DMS114 treated with DMSO at 0.1 percent for 48 hours (cell line): ENCODE measurements at regions not wholly inside any gene's neighbourhood (a gene's known extent, or its start where the extent isn't known, plus 50 kb on each side); places are given as distances from the start of the nearest gene placed in this dataset.
"Not testable (repeated sequence)": the region's sequence is repeated elsewhere in the genome, so short reads cannot be mapped to it uniquely, and the experiment has no call there.

Experiments
- DNase-seq: peaks from one replicate; lab custom pipeline; 2025; ENCODE audit not compliant: unreplicated experiment; lab: John Stamatoyannopoulos, UW

DNA sequence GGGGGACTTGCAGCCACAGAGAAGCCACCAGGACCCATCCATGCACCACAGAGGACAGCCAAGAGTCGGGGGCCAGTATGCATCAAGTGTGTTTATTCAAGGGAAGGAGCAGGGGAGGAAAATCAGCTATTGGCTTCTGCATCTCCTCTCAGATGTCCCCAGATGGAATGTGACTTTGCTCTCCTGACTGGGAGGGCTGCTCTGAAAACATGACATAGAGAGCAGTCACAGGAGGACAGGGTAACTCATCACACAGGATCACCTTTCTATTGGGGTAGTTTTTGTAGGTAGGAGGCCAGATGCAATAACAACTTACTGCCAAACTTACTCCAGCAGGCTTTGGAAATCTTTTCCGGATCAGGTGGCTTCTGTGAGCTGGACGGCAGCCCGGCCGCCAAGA lies 121.0 kb upstream of the OPCML start:
- DNase-seq: no peak

DNA sequence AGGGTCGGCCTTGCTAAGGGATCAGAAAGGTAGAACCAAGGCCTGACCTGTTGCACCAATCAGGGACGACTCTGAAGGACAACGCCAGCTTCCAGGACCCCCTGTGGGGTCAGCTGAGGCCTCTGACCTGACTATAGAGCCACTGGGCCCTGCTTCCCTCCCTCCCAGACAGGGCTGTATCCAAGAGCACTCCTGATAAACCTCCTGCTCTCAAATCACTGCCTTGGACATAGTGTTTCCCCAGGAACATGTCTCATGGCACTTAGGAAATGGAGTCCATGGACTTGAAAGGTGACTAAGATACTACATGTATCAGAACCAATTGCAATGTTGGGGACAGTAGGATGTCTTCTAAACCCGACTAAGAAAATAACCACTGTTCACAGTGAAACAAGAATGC lies 117.8 kb upstream of the OPCML start:
- DNase-seq: no peak

DNA sequence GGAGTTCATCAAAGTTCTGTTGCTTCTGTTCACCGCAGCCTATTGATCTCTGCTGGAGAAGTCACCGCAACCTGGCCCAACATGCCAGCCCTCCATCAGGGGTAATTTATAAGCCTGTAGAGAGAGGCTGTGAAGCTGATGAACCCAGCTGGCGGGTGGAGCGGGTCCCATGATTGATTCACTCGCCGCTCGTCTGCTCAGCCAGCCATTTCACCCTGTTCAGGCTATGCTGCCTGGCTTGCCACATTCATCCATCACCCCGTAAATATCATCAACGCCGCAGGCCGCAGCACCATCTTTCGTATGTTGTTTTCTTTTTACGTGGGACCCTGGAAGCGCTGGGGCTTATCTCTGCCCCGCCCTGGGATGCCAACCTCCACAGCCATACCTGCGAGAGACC lies 116.7 kb upstream of the OPCML start:
- no peak for DNase-seq

DNA sequence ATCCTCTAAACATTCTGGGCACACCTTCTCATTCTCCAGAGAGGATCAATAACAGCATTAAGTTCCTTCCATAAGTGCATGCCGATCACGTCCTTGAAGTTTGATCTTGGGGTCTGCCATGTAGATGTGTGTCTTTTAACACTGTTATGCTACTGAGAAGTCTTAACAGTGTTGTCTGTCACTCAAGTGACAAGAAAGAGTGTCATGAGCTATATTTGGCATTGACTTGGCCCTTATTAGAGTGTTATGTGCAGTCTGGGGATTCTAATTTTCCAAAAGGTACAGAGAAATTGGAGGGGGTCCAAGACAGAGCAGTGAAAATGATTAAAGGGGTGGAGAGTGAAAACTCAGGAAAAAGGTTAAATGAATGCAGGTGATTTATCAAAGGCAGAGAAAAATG lies 107.1 kb upstream of the OPCML start:
- DNase-seq: no peak

DNA sequence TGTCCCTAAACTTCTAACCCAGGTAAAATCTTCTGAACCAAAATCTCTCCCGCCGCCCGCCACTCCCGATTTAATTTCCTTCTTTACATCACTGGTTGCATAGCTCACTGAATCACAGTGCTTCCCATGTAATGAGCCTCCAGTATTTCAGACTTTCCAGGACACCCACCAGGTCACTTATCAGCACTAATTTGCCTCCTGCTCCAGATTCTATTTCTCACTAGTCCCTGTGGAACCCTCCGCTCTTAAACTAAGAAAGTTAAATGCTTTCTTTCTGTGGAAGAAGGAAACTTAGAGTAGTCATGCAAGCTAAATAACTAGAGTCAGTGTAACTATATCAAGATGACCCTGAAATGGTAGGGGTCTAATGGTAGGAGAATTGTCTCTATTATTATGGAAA lies 106.6 kb upstream of the OPCML start:
- DNase-seq: no peak

DNA sequence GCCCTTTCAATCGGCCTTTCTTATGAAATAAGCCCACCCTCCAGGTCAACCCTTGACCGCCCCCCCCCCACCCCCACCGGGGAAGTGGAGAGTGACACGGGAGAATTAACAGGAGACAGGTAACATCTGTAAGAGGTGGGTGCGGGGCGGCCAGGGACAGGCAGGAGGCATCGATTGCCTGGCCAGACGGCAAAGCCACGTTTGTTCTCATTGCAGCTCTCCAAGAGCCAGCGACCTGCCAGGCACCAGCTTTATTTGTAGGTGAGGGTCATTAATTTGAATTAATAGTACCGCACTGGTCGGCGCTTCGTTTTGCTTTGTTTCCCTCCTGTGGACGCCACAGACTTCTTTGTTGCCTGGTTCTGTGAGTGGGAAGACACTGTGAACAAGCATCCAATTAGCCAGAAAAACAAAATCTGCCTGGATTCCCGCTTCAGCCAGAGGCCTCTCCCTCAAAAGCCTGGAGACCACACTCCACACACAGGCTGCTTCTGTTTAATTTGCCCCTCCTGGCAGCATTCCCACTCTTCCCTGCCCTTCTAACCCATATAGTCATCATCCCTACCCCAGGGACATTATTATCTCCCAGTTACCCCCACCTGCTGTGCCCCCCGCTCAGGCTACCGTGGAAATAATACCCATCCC lies 104.5 kb upstream of the OPCML start:
- no peak for DNase-seq

DNA sequence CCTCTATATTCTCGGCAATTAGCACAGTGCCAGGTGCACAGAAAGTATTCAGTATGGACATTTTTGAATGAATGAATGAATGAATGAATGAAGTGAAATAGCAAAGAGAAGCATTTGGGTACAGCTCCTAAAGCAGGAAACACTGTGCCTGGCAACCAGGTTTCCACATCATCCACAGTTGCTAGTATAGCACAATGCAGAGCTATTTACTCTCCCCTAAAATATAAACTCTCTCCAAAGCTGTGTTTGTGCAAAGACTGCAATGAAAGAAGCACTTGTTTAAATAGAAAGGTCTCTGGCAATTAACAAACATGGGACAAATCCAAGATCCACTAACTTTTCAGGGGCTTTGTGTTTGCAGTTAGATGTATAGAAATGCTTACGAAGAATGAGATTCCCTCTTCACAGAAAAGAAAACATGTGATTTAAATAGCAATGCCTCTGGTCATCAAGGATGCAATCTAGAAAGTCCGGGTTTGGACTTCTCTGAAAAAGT lies 103.0 kb upstream of the OPCML start:
- no peak for DNase-seq

DNA sequence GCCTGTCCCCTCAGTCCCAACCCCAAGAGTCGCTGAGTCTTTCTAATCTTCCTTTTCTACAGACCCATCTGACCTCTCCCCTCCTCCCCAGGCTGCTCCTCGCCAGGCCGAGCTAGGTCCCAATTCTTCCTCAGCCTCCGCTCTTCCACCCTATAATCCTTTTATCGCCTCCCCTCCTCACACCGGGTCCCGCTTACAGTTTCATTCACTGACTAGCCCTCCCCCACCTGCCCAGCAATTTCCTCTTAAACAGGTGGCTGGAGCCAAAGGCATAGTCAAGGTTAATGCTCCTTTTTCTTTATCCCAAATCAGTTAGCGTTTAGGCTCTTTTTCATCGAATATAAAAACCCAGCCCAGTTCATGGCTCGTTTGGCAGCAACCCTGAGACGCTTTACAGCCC lies 96.1 kb upstream of the OPCML start:
- DNase-seq: not testable (repeated sequence)

DNA sequence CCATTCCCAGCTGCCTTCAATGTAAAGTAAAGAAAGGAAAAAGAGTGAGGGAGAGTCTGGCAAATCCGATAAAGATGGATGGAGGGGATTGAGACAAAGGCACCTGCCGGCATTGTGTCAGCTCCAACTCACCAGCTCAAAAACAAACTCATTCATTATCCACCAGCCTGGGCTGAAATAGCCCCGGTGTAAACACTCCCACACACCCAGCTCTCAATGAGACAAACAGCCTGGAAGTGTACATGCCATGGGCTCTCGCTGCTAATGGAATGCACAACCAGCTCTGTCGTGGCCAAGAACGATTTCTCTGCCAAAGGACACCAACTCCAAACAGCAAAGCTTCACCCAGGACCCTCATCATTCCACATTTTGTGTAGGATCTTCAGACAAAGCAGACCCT lies 89.3 kb upstream of the OPCML start:
- DNase-seq: no peak

DNA sequence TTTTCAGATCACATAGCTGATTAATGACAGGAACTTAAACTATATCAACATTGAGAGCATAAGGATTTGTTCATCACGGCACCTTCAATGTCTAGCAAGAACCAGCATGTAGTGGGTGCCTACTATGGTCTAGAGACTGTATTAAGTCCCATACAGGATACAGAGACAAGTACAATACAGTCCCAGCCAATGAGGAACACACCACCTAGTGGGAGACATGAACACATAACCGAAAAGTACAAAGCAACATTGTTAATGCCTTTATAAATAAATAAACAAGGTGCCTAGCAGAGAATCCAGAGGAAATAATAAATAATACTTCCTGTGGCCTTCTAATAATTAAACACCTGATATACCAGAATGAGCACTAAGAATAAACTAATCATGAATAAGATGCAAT lies 87.7 kb upstream of the OPCML start:
- peak; percentile 4 for DNase-seq

DNA sequence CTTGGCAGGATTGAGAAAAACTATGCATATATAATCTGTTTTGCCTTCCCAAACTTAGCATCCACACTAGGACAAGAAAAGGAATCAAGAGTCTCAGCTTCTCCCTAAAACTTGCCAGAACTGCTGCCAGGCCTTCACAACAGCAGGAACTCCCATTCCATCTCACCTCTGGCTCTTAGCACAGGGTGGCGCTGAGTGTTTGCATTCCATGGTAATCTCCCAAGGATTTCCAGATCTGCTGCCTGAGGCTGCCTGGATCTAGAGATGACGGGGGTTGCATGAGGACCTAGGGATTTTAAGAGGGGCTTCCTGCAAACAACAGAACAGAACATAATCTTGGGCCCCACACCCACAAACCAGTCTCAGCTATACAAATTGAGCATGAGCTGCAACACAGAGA lies 87.1 kb upstream of the OPCML start:
- no peak for DNase-seq

DNA sequence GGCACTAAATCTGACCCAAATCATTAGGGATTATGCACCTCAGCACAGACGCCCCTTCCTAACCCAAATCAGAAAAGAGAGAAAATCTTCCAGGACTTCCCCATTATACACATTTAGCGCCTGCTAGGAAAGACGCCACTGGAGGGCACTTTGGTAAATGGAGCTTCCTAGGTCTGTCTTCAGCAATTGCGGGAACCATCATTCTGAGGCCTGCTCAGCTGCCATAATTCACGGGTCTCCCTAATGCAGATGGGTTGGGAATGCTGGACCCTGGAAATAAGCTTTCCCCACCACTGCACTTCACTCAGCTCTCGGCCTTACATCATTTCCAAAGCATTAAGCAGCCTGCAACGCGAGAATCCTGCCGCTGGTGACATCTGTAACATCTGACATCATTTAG lies 86.2 kb upstream of the OPCML start:
- no peak for DNase-seq

DNA sequence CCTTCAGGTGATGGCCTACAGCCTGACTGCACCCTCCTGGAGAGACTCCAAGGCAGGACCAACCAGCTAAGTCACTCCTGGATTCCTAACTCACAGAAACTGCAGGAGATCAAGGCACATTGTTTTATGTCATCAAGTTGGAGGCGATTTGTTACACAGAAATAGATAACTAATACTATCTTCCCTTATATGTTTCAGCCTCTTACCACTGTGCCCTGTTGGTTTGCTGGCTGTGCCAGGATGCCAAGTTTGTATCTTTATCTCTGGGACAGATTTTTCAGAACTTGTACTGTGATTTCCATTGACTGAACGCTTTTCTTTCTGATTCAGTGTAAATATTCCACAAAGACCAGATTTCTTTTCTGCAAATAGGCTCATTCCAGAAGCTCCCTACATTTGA lies 76.2 kb upstream of the OPCML start:
- no peak for DNase-seq

DNA sequence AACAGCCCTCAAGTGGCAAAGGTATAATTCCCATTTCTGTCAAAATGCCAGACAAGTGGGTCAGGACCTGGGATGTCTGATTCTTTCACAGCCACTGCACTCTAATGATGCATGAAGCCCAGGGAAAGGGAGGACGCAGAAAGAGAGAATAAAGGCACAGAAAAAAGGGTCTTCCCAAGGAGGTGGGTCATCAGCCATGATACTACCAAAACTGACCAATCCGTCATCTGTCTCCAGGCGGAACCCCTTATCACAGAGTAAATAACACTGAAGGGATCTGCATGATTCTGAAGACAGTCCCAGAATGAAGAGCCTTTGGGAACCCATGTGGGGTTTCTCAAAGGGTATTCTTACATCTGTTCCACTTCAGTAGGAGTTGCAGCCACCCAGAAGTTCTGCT lies 73.8 kb upstream of the OPCML start:
- DNase-seq: no peak

DNA sequence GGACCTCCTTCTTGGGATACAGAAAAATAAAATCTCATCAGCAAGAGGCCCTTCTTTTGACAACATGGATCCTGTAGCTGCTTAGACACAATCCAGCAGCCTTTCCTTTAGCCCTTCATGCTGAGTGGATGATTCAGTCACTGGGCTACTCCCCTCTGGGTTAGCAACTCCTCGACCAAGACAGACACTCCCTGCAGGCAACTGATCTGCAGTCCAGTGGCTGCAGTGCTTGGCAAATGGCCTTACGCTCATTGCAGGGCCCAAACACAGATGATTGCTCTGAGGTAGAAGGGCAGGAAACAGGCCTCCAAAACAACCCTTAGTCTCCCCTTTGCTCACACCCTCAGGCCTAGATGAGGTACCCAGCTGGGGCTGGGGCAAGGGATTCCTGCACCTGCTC lies 73.2 kb upstream of the OPCML start:
- DNase-seq: no peak

DNA sequence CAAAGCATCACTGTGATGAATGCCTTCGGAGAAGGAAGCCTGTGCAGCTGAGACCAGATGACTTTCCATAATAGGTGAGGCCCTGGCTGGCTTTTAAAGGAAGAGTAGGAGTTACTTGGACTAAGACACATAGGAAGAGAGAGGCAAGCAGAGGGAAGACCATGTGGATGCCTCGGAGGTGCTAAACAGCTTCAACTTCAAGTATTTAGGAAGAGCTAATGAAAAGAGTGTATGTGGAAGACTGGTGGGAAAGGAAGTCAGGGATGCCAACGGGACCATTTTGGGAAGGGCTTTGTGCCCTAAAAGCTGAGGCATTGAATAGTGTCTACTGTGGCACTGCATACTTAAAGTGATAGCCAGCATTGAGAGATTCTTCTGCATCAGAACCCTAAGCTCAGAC lies 69.3 kb upstream of the OPCML start:
- no peak for DNase-seq

DNA sequence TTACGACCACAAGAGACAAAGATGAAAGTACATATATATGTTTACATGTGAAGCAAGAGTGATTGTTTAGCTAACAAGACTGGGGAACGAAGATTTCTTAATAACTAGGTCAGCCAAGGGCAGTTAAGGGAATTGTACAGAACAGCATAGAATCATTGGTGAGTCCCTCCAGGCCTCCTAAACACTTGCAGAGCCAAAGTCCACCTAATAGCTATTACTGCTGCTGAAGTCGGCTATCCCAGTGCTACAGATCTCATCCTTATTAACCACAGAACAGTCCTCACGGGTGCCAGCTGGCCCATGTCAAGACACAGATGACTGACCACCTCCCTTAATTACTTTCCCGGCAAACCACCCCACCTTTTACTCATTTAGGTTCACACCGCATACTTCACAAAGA lies 68.5 kb upstream of the OPCML start:
- no peak for DNase-seq

DNA sequence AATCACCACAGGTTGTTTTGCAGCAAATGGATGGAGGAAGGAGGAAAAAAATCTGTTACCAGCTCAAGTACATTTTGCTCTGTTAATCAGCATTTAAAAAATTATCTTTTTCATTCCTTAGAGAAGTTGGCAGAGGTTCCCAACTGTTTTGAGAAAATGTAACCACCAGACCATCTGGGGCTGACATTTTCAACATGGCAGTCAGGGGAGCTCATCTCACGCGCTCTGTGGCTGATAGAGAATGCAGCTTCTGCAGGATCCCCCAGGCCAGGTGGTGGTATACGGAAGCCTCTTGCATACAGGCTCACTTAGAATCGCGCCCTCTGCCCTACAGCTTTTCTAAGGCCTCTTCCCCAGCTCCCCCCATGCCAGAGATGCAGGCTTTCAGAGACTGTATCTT lies 68.0 kb upstream of the OPCML start:
- no peak for DNase-seq

DNA sequence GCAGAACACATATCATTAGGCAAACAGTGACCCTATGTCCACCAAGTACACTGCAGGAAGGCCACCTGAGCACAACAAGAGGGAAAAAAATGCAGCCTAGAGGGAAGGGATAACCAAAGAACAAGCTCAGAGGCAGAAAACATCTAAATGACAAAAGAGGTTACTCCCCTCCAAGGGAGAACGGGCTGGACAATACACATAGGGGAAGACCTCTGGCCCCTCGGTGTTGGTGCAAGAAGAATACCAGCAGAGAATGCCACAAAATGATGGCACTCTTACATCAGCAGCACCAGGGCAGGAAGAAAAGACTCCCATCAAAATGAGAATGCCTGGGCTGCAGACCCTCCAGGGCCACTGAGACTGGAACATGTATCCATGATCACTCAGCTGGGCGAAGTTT lies 66.6 kb upstream of the OPCML start:
- DNase-seq: no peak

DNA sequence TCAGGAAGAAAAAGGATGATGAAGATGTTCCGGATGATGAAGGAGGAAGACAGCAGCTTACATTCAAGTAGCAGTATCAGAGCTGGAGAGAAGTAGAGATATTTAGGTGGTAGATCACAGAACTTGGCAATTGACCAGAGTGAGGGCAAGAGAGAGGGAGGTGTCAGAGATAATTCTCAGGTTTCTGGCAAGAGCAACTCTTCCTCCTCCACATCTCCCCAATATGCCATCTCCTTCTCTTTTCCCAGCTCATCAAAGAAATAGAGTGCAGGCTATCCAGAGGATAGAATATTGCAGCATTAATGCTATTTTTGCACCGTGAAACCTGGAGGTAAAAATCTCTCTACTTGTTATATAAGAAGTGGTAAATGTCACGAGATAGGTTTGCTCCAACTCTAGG lies 64.9 kb upstream of the OPCML start:
- DNase-seq: no peak

DNA sequence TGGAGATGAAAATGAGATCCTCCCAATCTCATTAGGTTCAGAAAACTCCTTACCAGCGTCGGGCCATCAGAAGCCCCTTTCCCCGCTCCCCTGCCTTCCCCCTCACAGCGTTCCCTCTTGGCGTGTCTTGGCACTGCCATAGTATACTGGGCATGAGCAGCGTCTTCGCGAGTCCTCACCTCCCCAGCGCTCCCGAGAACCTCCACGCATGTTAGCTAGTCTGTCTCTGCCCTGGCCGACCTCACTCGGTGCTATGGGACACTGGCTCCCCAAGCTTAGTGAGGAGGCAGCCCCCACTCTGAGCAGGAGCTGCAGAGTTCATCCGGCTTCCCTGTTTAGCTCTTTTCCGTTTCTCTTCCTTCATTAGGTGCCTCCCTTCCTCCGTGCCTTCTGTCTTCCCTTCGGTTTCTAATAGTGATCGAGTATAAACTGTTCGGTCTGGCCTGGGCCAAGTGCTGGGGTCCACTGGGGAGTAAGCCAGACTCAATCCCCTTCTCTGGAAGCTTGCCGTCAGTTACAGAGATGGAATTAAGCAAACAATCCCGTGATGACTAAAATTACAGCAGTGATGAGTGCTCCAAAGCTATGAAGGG lies 63.8 kb upstream of the OPCML start:
- no peak for DNase-seq

DNA sequence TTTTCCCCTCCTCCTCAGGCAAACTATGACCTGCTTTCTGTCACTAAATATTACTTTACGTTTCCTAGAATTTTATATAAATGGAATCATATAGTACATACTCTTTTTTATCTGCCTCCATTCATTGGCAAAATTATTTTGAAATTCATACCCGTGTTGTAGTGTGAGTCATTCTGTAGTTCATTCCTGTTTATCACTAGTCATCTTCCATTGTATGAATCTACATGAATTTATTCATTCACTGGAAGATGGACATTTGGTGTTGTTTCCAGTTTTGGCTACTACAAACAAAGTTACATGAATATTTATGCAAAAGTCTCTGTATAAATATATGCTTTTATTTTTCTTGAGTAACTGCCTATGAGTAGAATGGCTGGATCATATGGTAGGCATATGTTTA lies 60.7 kb upstream of the OPCML start:
- no peak for DNase-seq

DNA sequence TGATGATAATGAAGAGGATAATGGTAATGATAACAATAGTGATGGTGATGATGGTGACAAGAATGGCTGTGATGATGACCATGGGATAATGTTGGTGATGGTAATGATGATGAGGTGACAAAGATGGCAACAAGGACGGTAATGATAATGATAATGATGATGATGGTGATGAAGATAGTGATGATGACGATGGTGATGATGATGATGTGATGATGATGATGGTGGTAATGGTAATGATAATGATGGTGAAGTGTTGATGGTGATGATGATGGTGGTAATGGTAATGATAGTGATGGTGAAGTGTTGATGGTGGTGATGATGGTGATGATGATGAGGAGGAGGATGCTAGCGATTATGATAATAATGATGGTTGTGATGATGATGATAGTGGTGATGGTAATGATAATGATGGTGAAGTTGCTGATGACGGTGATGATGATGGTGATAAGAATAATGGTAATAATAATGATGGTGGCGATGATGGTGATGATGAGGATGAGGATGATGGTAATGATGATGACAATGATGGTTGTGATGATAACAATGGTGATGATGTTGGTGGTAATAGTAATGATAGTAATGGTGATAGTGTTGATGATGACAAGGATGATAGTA lies 54.7 kb upstream of the OPCML start:
- no peak for DNase-seq
